ENCODE measurements at regions not wholly inside any gene's neighbourhood (a gene's known extent, or its start where the extent isn't known, plus 50 kb on each side); places are given as distances from the start of the nearest gene placed in this dataset.

DNA sequence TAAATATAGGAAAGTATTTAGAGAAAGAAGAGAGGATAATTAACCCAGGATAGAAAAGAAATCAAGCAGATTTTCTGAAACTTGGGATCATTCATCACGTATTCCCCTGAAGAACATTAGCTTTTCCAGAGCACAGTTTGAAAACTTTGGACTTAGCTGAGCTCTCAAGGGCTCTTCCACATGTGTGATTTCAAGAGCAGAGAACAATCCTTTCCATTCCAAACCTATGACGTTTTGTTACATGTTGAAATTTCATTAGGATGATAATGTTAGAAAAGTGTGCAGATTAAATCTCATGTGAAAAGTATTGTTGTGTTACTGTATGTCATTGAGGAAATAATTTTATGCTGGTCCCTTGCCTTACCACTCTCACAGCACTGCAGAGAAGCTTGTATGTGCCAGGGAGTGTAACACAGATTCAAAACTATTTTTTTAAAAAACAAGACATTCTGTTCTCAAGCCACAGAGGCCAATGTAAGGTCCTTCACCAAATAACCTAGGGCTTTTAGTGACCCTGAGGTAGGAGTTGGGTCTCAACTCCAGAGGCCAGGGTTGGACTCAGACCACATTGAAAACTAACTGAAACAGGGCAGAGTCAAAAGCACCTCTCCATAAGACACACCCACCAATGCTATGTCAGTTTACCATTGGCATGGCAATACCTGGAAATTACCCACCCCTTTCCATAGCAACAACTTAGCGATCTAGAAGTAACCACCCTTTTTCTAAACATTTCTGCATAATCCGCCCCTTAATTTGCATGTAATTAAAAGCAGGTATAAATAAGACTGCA, 141.3 kb downstream of the ANXA5 start:
- 91% methylated on average over 1 of the region's 4 CpGs for WGBS (ENCODE audit: insufficient coverage)
- DNase-seq: no peak

DNA sequence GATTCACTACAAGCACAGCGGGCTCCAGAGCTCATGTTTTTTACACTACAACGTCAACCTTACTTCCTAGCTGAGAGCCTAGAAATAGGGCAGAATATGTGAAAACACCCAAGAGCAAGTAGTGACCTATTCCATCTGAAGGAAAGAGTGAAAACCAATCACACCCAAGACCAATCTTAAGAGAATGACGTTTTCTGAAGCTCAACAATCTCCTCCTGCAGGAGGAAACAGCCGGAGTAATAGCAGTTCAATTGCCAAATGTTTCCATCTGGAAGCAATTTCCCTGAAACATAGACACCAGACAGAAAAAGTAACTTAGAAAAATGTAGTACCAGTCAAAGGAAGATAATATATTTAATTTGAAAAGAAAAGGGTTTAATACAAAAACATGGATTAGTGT, 142.4 kb downstream of the ANXA5 start:
- Histone ChIP-seq H3K4me1 (ENCODE audit: control extremely low read depth in 1 of 4, control insufficient read depth in 4 of 4, insufficient read depth in 4 of 4, low read length in 3 of 4) (no peaks in the 10 kb centered on the region), H3K36me3 (ENCODE audit: control insufficient read depth in 4 of 4, insufficient read depth in 4 of 4, low read length in 3 of 4) (no peaks in the 10 kb centered on the region), H3K9me3 (ENCODE audit: control extremely low read depth in 1 of 5, control insufficient read depth in 4 of 5, insufficient read depth in 2 of 5, low read depth in 1 of 5, low read length in 4 of 5) (no peaks in the 10 kb centered on the region), H3K27me3 (replicated peaks in 2 of 5; ENCODE audit: control insufficient read depth in 4 of 5, insufficient read depth in 5 of 5, low read length in 4 of 5) (no peaks in the 10 kb centered on the region), H3K4me3 (ENCODE audit: control insufficient read depth in 1 of 7, extremely low read depth in 1 of 7, insufficient read depth in 4 of 7, low read depth in 2 of 7, low read length in 6 of 7) (no peak overlapping the region), H3K27ac (ENCODE audit: insufficient read depth in 1 of 2, low read depth in 1 of 2, low read length in 2 of 2, poor library complexity in 1 of 2, severe bottlenecking in 2 of 2) (no peak overlapping the region)
- POLR2A ChIA-PET: no interaction called here
- no peak for DNase-seq
- CTCF ChIA-PET: interaction anchor here (0.7 kb wide), 1 partner anchor 155 kb away, joined by 3 read pairs; no protein-coding TSS in a partner anchor
- 87% methylated on average over 2 of the region's 4 CpGs for WGBS (ENCODE audit: insufficient coverage)

More for the DNA sequence above, 141.3 kb downstream of the ANXA5 start:
- no peaks in the 10 kb centered on the region for H3K4me1 ChIP-seq (ENCODE audit: control extremely low read depth in 1 of 4, control insufficient read depth in 4 of 4, insufficient read depth in 4 of 4, low read length in 3 of 4)
- CTCF ChIA-PET: interaction anchor here (0.8 kb wide), 1 partner anchor 13 kb away, joined by 3 read pairs; no protein-coding TSS in a partner anchor
- H3K27ac ChIP-seq (ENCODE audit: insufficient read depth in 1 of 2, low read depth in 1 of 2, low read length in 2 of 2, poor library complexity in 1 of 2, severe bottlenecking in 2 of 2): no peak overlapping the region
- POLR2A ChIA-PET: no interaction called here
- H3K27me3 ChIP-seq (replicated peaks in 2 of 5; ENCODE audit: control insufficient read depth in 4 of 5, insufficient read depth in 5 of 5, low read length in 4 of 5): no peaks in the 10 kb centered on the region
- no peaks in the 10 kb centered on the region for H3K36me3 ChIP-seq (ENCODE audit: control insufficient read depth in 4 of 4, insufficient read depth in 4 of 4, low read length in 3 of 4)
- H3K4me3 ChIP-seq (ENCODE audit: control insufficient read depth in 1 of 7, extremely low read depth in 1 of 7, insufficient read depth in 4 of 7, low read depth in 2 of 7, low read length in 6 of 7): no peak overlapping the region
- no peaks in the 10 kb centered on the region for H3K9me3 ChIP-seq (ENCODE audit: control extremely low read depth in 1 of 5, control insufficient read depth in 4 of 5, insufficient read depth in 2 of 5, low read depth in 1 of 5, low read length in 4 of 5)

DNA sequence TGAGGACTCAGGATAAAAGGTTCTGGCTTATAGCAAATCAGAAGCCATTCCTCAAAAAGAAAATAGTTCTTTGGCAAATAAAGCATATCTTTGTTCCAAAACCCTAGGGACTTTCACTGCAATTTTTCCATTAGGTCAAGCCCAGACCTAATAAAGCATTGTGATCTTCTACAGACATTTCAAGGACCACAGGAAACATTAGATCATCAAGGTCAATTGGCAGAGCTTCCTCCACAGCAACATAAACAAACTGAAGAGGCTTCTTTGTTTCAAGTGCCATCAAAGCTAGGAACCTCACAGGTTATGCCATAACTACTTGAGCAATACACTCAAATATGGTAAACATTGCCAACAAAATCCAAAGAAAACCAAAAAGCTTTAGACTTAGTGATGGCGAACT, 144.9 kb downstream of the ANXA5 start:
- ChIA-PET POLR2A (interaction anchor here (0.7 kb wide), 1 partner anchor 82 kb away, joined by 3 read pairs; no protein-coding TSS in a partner anchor), CTCF (no interaction called here)
- WGBS (ENCODE audit: insufficient coverage): 67% methylated on average over 1 of the region's 1 CpG
- Histone ChIP-seq H3K4me1 (ENCODE audit: control extremely low read depth in 1 of 4, control insufficient read depth in 4 of 4, insufficient read depth in 4 of 4, low read length in 3 of 4) (no peaks in the 10 kb centered on the region), H3K4me3 (ENCODE audit: control insufficient read depth in 1 of 7, extremely low read depth in 1 of 7, insufficient read depth in 4 of 7, low read depth in 2 of 7, low read length in 6 of 7) (no peak overlapping the region), H3K9me3 (ENCODE audit: control extremely low read depth in 1 of 5, control insufficient read depth in 4 of 5, insufficient read depth in 2 of 5, low read depth in 1 of 5, low read length in 4 of 5) (no peaks in the 10 kb centered on the region), H3K36me3 (ENCODE audit: control insufficient read depth in 4 of 4, insufficient read depth in 4 of 4, low read length in 3 of 4) (no peaks in the 10 kb centered on the region), H3K27me3 (replicated peaks in 2 of 5; ENCODE audit: control insufficient read depth in 4 of 5, insufficient read depth in 5 of 5, low read length in 4 of 5) (no peaks in the 10 kb centered on the region), H3K27ac (ENCODE audit: insufficient read depth in 1 of 2, low read depth in 1 of 2, low read length in 2 of 2, poor library complexity in 1 of 2, severe bottlenecking in 2 of 2) (no peak overlapping the region)
- no peak for DNase-seq

DNA sequence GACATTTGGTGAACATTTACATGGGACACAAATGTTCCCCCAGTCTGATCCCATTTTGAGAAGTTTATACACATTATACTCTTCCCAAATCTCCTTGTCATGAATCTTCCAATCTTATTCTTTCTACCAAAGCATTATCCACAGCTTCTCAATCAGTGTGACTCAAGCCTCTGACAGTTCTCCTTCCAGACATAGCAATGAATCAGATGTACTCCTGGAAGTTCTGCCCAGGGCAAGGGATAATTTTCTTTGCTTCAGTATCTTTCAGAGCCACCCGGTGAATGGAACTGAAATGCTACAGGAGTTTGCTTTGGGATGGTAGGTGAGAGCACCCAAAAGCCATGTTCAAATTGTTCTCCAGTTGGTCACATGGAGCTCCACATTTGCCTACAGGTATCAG, 145.5 kb downstream of the ANXA5 start:
- H3K4me1 ChIP-seq (ENCODE audit: control extremely low read depth in 1 of 4, control insufficient read depth in 4 of 4, insufficient read depth in 4 of 4, low read length in 3 of 4): no peaks in the 10 kb centered on the region
- no peaks in the 10 kb centered on the region for H3K27me3 ChIP-seq (replicated peaks in 2 of 5; ENCODE audit: control insufficient read depth in 4 of 5, insufficient read depth in 5 of 5, low read length in 4 of 5)
- H3K27ac ChIP-seq (ENCODE audit: insufficient read depth in 1 of 2, low read depth in 1 of 2, low read length in 2 of 2, poor library complexity in 1 of 2, severe bottlenecking in 2 of 2): no peak overlapping the region
- no peak overlapping the region for H3K4me3 ChIP-seq (ENCODE audit: control insufficient read depth in 1 of 7, extremely low read depth in 1 of 7, insufficient read depth in 4 of 7, low read depth in 2 of 7, low read length in 6 of 7)
- no peak for DNase-seq
- no peaks in the 10 kb centered on the region for H3K36me3 ChIP-seq (ENCODE audit: control insufficient read depth in 4 of 4, insufficient read depth in 4 of 4, low read length in 3 of 4)
- POLR2A ChIA-PET: no interaction called here
- CTCF ChIA-PET: no interaction called here
- H3K9me3 ChIP-seq (ENCODE audit: control extremely low read depth in 1 of 5, control insufficient read depth in 4 of 5, insufficient read depth in 2 of 5, low read depth in 1 of 5, low read length in 4 of 5): no peaks in the 10 kb centered on the region
- WGBS (ENCODE audit: insufficient coverage): 88% methylated on average over 1 of the region's 1 CpG

DNA sequence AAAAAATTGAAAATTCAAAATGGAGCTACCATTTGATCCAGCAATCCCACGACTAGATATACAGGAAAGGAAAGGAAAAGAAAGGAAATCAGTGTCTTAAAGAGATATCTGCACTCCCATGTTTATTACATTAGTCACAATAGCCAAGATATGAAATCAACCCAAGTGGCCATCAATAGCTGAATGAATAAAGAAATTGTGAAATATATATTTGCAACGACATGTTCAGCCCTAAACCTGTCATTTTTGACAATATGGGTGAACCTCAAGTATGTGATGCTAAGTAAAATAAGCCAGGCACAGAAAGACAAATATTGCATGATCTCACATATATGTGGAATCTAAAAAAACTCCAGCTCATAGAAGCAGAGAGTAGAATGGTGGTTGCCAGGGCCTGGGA, 155.1 kb downstream of the ANXA5 start:
- H3K4me3 ChIP-seq (ENCODE audit: control insufficient read depth in 1 of 7, extremely low read depth in 1 of 7, insufficient read depth in 4 of 7, low read depth in 2 of 7, low read length in 6 of 7): no peak overlapping the region
- no peak overlapping the region for H3K27ac ChIP-seq (ENCODE audit: insufficient read depth in 1 of 2, low read depth in 1 of 2, low read length in 2 of 2, poor library complexity in 1 of 2, severe bottlenecking in 2 of 2)
- no peaks in the 10 kb centered on the region for H3K27me3 ChIP-seq (replicated peaks in 2 of 5; ENCODE audit: control insufficient read depth in 4 of 5, insufficient read depth in 5 of 5, low read length in 4 of 5)
- ChIA-PET POLR2A (no interaction called here), CTCF (no interaction called here)
- no CpG with 5 or more reads among the region's 2 CpGs for WGBS (ENCODE audit: insufficient coverage)
- H3K36me3 ChIP-seq (ENCODE audit: control insufficient read depth in 4 of 4, insufficient read depth in 4 of 4, low read length in 3 of 4): no peaks in the 10 kb centered on the region
- no peak for DNase-seq
- no peaks in the 10 kb centered on the region for H3K9me3 ChIP-seq (ENCODE audit: control extremely low read depth in 1 of 5, control insufficient read depth in 4 of 5, insufficient read depth in 2 of 5, low read depth in 1 of 5, low read length in 4 of 5)
- H3K4me1 ChIP-seq (ENCODE audit: control extremely low read depth in 1 of 4, control insufficient read depth in 4 of 4, insufficient read depth in 4 of 4, low read length in 3 of 4): no peaks in the 10 kb centered on the region

- Histone ChIP-seq H3K4me1 (ENCODE audit: control extremely low read depth in 1 of 4, control insufficient read depth in 4 of 4, insufficient read depth in 4 of 4, low read length in 3 of 4) (no peaks in the 10 kb centered on the region), H3K27ac (ENCODE audit: insufficient read depth in 1 of 2, low read depth in 1 of 2, low read length in 2 of 2, poor library complexity in 1 of 2, severe bottlenecking in 2 of 2) (no peak overlapping the region), H3K4me3 (ENCODE audit: control insufficient read depth in 1 of 7, extremely low read depth in 1 of 7, insufficient read depth in 4 of 7, low read depth in 2 of 7, low read length in 6 of 7) (no peak overlapping the region), H3K36me3 (ENCODE audit: control insufficient read depth in 4 of 4, insufficient read depth in 4 of 4, low read length in 3 of 4) (no peaks in the 10 kb centered on the region), H3K27me3 (replicated peaks in 2 of 5; ENCODE audit: control insufficient read depth in 4 of 5, insufficient read depth in 5 of 5, low read length in 4 of 5) (peaks cover 0 to 2% (median 0%) of the 10 kb centered on the region in 5 experiments), H3K9me3 (ENCODE audit: control extremely low read depth in 1 of 5, control insufficient read depth in 4 of 5, insufficient read depth in 2 of 5, low read depth in 1 of 5, low read length in 4 of 5) (no peaks in the 10 kb centered on the region)
- DNase-seq: no peak
- ChIA-PET CTCF (no interaction called here), POLR2A (no interaction called here)
These were observed 154.5 kb upstream of the QRFPR start for GRCh38 chr4:121535351-121535750.

DNA sequence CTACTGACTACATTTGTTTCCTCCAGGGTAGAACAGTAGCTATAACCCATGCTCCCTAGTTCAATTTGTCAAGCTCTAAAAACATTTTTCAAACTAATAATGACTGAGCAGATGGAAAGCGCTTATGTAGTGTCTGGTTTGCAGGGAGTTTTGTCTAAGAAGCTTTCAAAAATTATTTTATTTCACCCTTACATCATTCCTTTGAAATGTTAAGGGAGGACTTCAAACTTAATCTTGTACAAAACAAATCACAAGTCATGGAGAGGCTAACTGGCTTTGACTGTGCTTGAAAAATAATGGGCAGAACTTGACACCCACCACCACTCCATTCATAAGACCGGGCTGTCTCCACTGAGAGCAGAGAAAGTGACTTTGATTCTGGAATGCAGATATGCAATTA, 153.4 kb upstream of the QRFPR start:
- WGBS (ENCODE audit: insufficient coverage): no CpG with 5 or more reads among the region's 2 CpGs
- Histone ChIP-seq H3K4me3 (ENCODE audit: control insufficient read depth in 1 of 7, extremely low read depth in 1 of 7, insufficient read depth in 4 of 7, low read depth in 2 of 7, low read length in 6 of 7) (no peak overlapping the region), H3K4me1 (ENCODE audit: control extremely low read depth in 1 of 4, control insufficient read depth in 4 of 4, insufficient read depth in 4 of 4, low read length in 3 of 4) (no peaks in the 10 kb centered on the region), H3K27me3 (replicated peaks in 2 of 5; ENCODE audit: control insufficient read depth in 4 of 5, insufficient read depth in 5 of 5, low read length in 4 of 5) (peaks cover 0 to 4% (median 0%) of the 10 kb centered on the region in 5 experiments), H3K9me3 (ENCODE audit: control extremely low read depth in 1 of 5, control insufficient read depth in 4 of 5, insufficient read depth in 2 of 5, low read depth in 1 of 5, low read length in 4 of 5) (no peaks in the 10 kb centered on the region), H3K27ac (ENCODE audit: insufficient read depth in 1 of 2, low read depth in 1 of 2, low read length in 2 of 2, poor library complexity in 1 of 2, severe bottlenecking in 2 of 2) (no peak overlapping the region), H3K36me3 (ENCODE audit: control insufficient read depth in 4 of 4, insufficient read depth in 4 of 4, low read length in 3 of 4) (no peaks in the 10 kb centered on the region)
- ChIA-PET POLR2A (no interaction called here), CTCF (no interaction called here)
- no peak for DNase-seq
